NCI-H2029 (cell line): ENCODE measurements at regions not wholly inside any gene's neighbourhood (a gene's known extent, or its start where the extent isn't known, plus 50 kb on each side); places are given as distances from the start of the nearest gene placed in this dataset.
"Not testable (repeated sequence)": the region's sequence is repeated elsewhere in the genome, so short reads cannot be mapped to it uniquely, and the experiment has no call there.

Source experiments
- DNase-seq: peaks from one replicate; lab custom pipeline; 2025; lab: John Stamatoyannopoulos, UW

GRCh38 chr15:57767481-57767880, 61.0 kb downstream of the POLR2M start:
- DNase-seq = no peak

- DNase-seq = no peak
These were observed 62.8 kb downstream of the POLR2M start for GRCh38 chr15:57769266-57769665.

GRCh38 chr15:57770495-57770894, 64.0 kb downstream of the POLR2M start:
- no peak for DNase-seq

- DNase-seq = no peak
These were observed 65.9 kb downstream of the POLR2M start for GRCh38 chr15:57772223-57772957.

- DNase-seq = no peak
These were observed 66.5 kb downstream of the POLR2M start for GRCh38 chr15:57773051-57773450.

- no peak for DNase-seq
These were observed 70.5 kb downstream of the POLR2M start for GRCh38 chr15:57777003-57777402.

- no peak for DNase-seq
These were observed 74.0 kb downstream of the POLR2M start for GRCh38 chr15:57780471-57780870.

- no peak for DNase-seq
These were observed 76.2 kb downstream of the POLR2M start for GRCh38 chr15:57782731-57783130.

- no peak for DNase-seq
These were observed 77.6 kb downstream of the POLR2M start for GRCh38 chr15:57784081-57784511.

- DNase-seq = no peak
These were observed 78.5 kb downstream of the POLR2M start for GRCh38 chr15:57785039-57785438.

GRCh38 chr15:57785959-57786358, 79.4 kb downstream of the POLR2M start:
- DNase-seq = no peak

GRCh38 chr15:57789225-57789624, 82.7 kb downstream of the POLR2M start:
- DNase-seq = no peak

- no peak for DNase-seq
These were observed 86.4 kb downstream of the POLR2M start for GRCh38 chr15:57792724-57793449.

GRCh38 chr15:57795261-57795660, 88.7 kb downstream of the POLR2M start:
- no peak for DNase-seq

GRCh38 chr15:57796146-57796545, 89.6 kb downstream of the POLR2M start:
- no peak for DNase-seq

GRCh38 chr15:57797110-57797509, 90.6 kb downstream of the POLR2M start:
- no peak for DNase-seq

GRCh38 chr15:57797568-57798267, 91.2 kb downstream of the POLR2M start:
- no peak for DNase-seq

- DNase-seq = no peak
These were observed 99.5 kb downstream of the POLR2M start for GRCh38 chr15:57806003-57806402.

GRCh38 chr15:57809285-57809684, 102.8 kb downstream of the POLR2M start:
- DNase-seq = not testable (repeated sequence)

GRCh38 chr15:57816599-57816998, 110.1 kb downstream of the POLR2M start:
- no peak for DNase-seq

- no peak for DNase-seq
These were observed 113.1 kb downstream of the POLR2M start for GRCh38 chr15:57819646-57820045.

GRCh38 chr15:57820119-57820518, 113.6 kb downstream of the POLR2M start:
- no peak for DNase-seq

- DNase-seq = no peak
These were observed 115.3 kb downstream of the POLR2M start for GRCh38 chr15:57821826-57822225.
